CD8-positive, alpha-beta memory T cell (primary cell): ENCODE measurements at regions not wholly inside any gene's neighbourhood (a gene's known extent, or its start where the extent isn't known, plus 50 kb on each side); places are given as distances from the start of the nearest gene placed in this dataset.

Experiments
- CTCF ChIA-PET: fragments of 350-600 bp; sonication (Branson Sonifier 250); formaldehyde crosslinking; loops from one replicate; lab custom pipeline; 2021; ENCODE audit warnings: antibody characterized with exemption; lab: Charles Lee
- POLR2A ChIA-PET: fragments of 350-600 bp; sonication (Branson Sonifier 250); formaldehyde crosslinking; loops from one replicate; lab custom pipeline; 2021; ENCODE audit warnings: antibody characterized with exemption; lab: Charles Lee
- DNase-seq, 5 donors: peaks; one replicate each; pipeline versions ENCODE4 v3.0.0 to v3.0.0-alpha.2; 2020 to 2022; ENCODE audit warnings: mixed read lengths in 1 of 5
- H3K27ac ChIP-seq: one replicate; pipeline ENCODE4 v1.7.0; 2013; ENCODE audit warnings: low read depth, mild to moderate bottlenecking, low read length, moderate library complexity
- H3K27me3 ChIP-seq: 2 replicates; pipeline ENCODE4 v1.7.0; 2013; ENCODE audit warnings: low read length, mild to moderate bottlenecking; ENCODE audit not compliant: insufficient read depth, poor library complexity, severe bottlenecking
- H3K36me3 ChIP-seq: 2 replicates; pipeline ENCODE4 v1.7.0; 2013; ENCODE audit warnings: mild to moderate bottlenecking, low read length, moderate library complexity; ENCODE audit not compliant: insufficient read depth
- H3K4me1 ChIP-seq: 2 replicates; pipeline ENCODE4 v1.7.0; 2013; ENCODE audit warnings: mild to moderate bottlenecking, low read length, moderate library complexity; ENCODE audit not compliant: insufficient read depth
- H3K4me3 ChIP-seq: 2 replicates; pipeline ENCODE4 v1.7.0; 2013; ENCODE audit warnings: mild to moderate bottlenecking, low read length
- H3K9me3 ChIP-seq: 2 replicates; pipeline ENCODE4 v1.7.0; 2013; ENCODE audit warnings: mild to moderate bottlenecking, low read length
- H3K27ac Mint-ChIP-seq, 8 donors: one replicate each; pipeline ENCODE4 v1.8.0; 2020 to 2021; ENCODE audit warnings: mixed read lengths in 8 of 8, mild to moderate bottlenecking in 6 of 8, inconsistent platforms in 3 of 8, moderate library complexity in 3 of 8
- H3K27me3 Mint-ChIP-seq, 2 donors: one replicate each; pipeline ENCODE4 v1.8.0; 2020 to 2021; ENCODE audit warnings: mixed read lengths in 2 of 2, mild to moderate bottlenecking in 1 of 2, moderate library complexity in 1 of 2
- H3K36me3 Mint-ChIP-seq, 3 donors: one replicate each; pipeline ENCODE4 v1.8.0; 2020 to 2021; ENCODE audit warnings: mixed read lengths in 3 of 3, inconsistent platforms in 1 of 3, mild to moderate bottlenecking in 1 of 3
- H3K4me1 Mint-ChIP-seq, 3 donors: one replicate each; pipeline ENCODE4 v1.8.0; 2020 to 2021; ENCODE audit warnings: mixed read lengths in 3 of 3, inconsistent platforms in 1 of 3, mild to moderate bottlenecking in 1 of 3
- H3K4me3 Mint-ChIP-seq, 7 donors: one replicate each; pipeline ENCODE4 v1.8.0; 2020 to 2021; ENCODE audit warnings: mixed read lengths in 7 of 7, mild to moderate bottlenecking in 6 of 7, moderate library complexity in 4 of 7, inconsistent platforms in 2 of 7
- H3K9me3 Mint-ChIP-seq, 5 donors: one replicate each; pipeline ENCODE4 v1.8.0; 2020 to 2022; ENCODE audit warnings: mixed read lengths in 5 of 5, mild to moderate bottlenecking in 3 of 5, moderate library complexity in 2 of 5, inconsistent platforms in 1 of 5

DNA sequence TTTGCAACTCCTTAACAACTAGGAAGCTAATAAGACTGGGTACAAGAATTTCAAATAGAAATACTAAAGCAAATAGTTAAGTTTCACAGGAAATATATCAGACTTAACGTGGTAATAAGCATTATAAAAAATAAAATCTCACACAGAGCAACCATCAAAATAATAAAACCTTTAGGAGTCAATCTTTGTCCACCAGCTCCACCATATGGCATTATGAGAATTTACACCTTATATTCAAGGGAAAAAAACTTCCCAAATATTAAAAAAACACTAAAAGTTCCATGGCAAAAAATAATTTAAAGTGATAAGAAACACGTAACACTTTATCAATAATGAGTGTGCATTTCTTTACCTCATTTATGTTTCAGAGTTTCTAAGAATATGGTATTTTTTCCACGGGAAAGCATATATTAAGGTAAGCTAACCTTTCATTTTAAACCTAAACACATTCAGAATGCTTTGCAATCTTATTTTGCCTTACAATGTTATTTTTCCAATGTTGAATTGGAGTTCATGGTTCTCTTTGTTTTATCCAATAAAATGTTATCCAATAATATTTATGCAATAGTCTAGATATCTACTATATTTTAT is 423.2 kb upstream of the SGCG start:
- no peak overlapping the region for H3K27ac ChIP-seq
- CTCF ChIA-PET, result interaction anchor here (0.6 kb wide), 1 partner anchor 1266 kb away, joined by 3 read pairs; no protein-coding TSS in a partner anchor

DNA sequence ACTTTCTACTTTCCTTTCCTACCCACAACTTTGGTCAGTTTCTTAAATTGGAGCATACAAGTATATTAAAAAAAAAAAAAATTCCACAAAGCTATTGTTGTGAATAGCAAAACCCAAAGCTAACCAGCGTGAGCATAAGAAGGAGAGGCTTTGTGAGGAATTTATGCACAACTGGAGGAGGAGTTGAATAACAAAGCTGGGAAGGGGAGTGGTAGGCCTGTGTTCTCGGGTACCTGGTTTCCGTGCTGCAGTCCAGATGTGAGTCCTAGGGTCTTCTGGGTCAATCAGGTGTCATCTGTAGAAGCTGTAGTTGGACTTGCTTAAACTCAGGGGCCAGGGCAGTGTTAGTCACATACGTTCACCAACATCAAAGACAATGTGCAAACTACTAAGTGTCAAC is 422.5 kb upstream of the SGCG start:
- no peaks in the 10 kb centered on the region for H3K27me3 ChIP-seq
- ChIA-PET CTCF (interaction anchor here (0.6 kb wide), 1 partner anchor 1267 kb away, joined by 3 read pairs; no protein-coding TSS in a partner anchor), POLR2A (no interaction called here)
- peaks cover 0 to 4% (median 0%) of the 10 kb centered on the region in 3 donors for H3K36me3 Mint-ChIP-seq
- H3K4me1 Mint-ChIP-seq, result no peaks in the 10 kb centered on the region
- H3K9me3 ChIP-seq, result no peaks in the 10 kb centered on the region
- peaks cover 2 to 8% of the 10 kb centered on the region in 2 donors for H3K27me3 Mint-ChIP-seq
- no peaks in the 10 kb centered on the region for H3K4me1 ChIP-seq
- H3K27ac Mint-ChIP-seq, result no peak overlapping the region
- no peak overlapping the region for H3K4me3 Mint-ChIP-seq
- H3K9me3 Mint-ChIP-seq, result peaks cover 0 to 6% (median 4%) of the 10 kb centered on the region in 5 donors
- no peak overlapping the region for H3K4me3 ChIP-seq
- no peaks in the 10 kb centered on the region for H3K36me3 ChIP-seq
- no peak overlapping the region for H3K27ac ChIP-seq
- no peak for DNase-seq

More for the DNA sequence above, 423.2 kb upstream of the SGCG start:
- Histone ChIP-seq H3K9me3 (no peaks in the 10 kb centered on the region), H3K4me1 (no peaks in the 10 kb centered on the region), H3K36me3 (no peaks in the 10 kb centered on the region), H3K4me3 (no peak overlapping the region), H3K27me3 (no peaks in the 10 kb centered on the region)
- H3K9me3 Mint-ChIP-seq, result peaks cover 0 to 6% (median 4%) of the 10 kb centered on the region in 5 donors
- no peak for DNase-seq
- POLR2A ChIA-PET, result no interaction called here
- no peak overlapping the region for H3K4me3 Mint-ChIP-seq
- H3K36me3 Mint-ChIP-seq, result peaks cover 0 to 4% (median 0%) of the 10 kb centered on the region in 3 donors
- H3K4me1 Mint-ChIP-seq, result no peaks in the 10 kb centered on the region
- H3K27me3 Mint-ChIP-seq, result peaks cover 2 to 8% of the 10 kb centered on the region in 2 donors
- H3K27ac Mint-ChIP-seq, result no peak overlapping the region

DNA sequence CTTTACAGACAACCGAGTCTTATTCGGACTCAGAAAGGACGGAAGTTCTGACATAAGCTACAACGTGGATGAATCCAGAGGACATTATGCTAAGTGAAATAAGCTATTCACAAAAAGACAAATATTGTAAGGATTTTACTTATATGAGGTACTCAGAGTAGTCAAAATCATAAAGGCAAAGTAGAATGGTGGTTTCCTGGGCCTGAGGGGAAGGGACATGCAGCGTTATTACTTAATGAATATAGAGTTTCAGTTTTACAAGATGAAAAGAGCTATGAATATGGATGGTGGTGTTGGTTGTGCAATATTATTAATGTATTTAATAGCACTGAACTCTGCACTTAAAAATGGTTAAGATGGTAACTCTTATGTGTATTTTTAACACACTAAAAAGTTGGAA is 419.1 kb upstream of the SGCG start:
- no peak for DNase-seq
- Mint-ChIP-seq H3K4me1 (no peaks in the 10 kb centered on the region), H3K36me3 (no peaks in the 10 kb centered on the region), H3K27me3 (peaks cover 0 to 3% of the 10 kb centered on the region in 2 donors), H3K27ac (no peak overlapping the region), H3K9me3 (peaks cover 0 to 4% (median 0%) of the 10 kb centered on the region in 5 donors), H3K4me3 (no peak overlapping the region)
- Histone ChIP-seq H3K4me3 (no peak overlapping the region), H3K9me3 (no peaks in the 10 kb centered on the region), H3K36me3 (no peaks in the 10 kb centered on the region), H3K4me1 (no peaks in the 10 kb centered on the region), H3K27me3 (no peaks in the 10 kb centered on the region), H3K27ac (no peak overlapping the region)
- CTCF ChIA-PET, result no interaction called here
- POLR2A ChIA-PET, result no interaction called here

DNA sequence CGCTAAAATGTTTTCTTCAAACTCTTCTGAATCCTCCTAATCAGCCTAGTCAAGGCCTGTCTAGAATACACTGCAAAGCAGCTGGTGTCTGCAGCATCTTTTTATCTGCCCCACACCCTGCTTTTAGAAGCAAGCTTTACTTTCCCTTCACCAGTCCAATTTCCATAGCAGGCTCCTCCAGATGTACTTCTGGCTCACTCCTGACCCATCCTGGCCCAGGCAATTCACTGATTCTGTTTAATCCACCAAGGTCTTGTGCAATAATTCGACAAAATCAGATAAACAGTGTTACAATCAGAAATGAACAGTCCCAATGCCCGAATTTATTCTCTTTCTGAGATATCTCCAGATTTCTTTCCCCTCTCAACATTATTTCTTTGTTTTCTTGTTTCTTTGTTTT is 415.2 kb upstream of the SGCG start:
- Histone ChIP-seq H3K9me3 (no peaks in the 10 kb centered on the region), H3K27ac (no peak overlapping the region), H3K4me1 (no peaks in the 10 kb centered on the region), H3K27me3 (no peaks in the 10 kb centered on the region), H3K36me3 (no peaks in the 10 kb centered on the region), H3K4me3 (no peak overlapping the region)
- no peak for DNase-seq
- ChIA-PET CTCF (no interaction called here), POLR2A (no interaction called here)
- peaks cover 0 to 3% of the 10 kb centered on the region in 2 donors for H3K27me3 Mint-ChIP-seq
- no peak overlapping the region for H3K27ac Mint-ChIP-seq
- no peaks in the 10 kb centered on the region for H3K4me1 Mint-ChIP-seq
- H3K9me3 Mint-ChIP-seq, result peaks cover 0 to 4% (median 0%) of the 10 kb centered on the region in 5 donors
- no peaks in the 10 kb centered on the region for H3K36me3 Mint-ChIP-seq
- H3K4me3 Mint-ChIP-seq, result no peak overlapping the region

DNA sequence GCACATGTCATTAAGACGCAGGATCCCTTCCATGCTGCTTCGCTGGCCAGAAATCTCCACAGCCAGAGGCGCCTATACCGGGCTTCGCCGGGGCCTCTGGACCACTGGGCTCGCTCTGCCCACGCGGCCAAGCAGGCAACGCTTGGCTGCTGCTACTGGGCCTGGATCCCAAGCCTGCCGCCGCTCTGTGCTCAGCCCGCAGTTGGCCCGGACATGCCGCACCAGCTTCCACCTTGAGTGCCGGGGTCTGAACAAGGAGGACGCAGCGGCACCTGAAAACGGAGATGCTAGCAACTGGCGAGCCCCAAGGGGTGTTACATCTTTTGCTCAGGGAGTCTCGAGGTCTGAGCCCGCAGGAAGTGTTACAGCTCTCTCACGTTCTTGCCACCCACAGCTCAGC is 409.9 kb upstream of the SGCG start:
- H3K4me1 ChIP-seq, result no peaks in the 10 kb centered on the region
- H3K27me3 ChIP-seq, result no peaks in the 10 kb centered on the region
- H3K27ac ChIP-seq, result no peak overlapping the region
- no peaks in the 10 kb centered on the region for H3K9me3 ChIP-seq
- CTCF ChIA-PET, result no interaction called here
- peaks cover 2 to 3% of the 10 kb centered on the region in 2 donors for H3K27me3 Mint-ChIP-seq
- no peaks in the 10 kb centered on the region for H3K36me3 ChIP-seq
- DNase-seq, result no peak
- H3K4me3 Mint-ChIP-seq, result no peak overlapping the region
- no peaks in the 10 kb centered on the region for H3K9me3 Mint-ChIP-seq
- no peak overlapping the region for H3K4me3 ChIP-seq
- H3K27ac Mint-ChIP-seq, result no peak overlapping the region
- H3K4me1 Mint-ChIP-seq, result no peaks in the 10 kb centered on the region
- H3K36me3 Mint-ChIP-seq, result no peaks in the 10 kb centered on the region
- POLR2A ChIA-PET, result no interaction called here

DNA sequence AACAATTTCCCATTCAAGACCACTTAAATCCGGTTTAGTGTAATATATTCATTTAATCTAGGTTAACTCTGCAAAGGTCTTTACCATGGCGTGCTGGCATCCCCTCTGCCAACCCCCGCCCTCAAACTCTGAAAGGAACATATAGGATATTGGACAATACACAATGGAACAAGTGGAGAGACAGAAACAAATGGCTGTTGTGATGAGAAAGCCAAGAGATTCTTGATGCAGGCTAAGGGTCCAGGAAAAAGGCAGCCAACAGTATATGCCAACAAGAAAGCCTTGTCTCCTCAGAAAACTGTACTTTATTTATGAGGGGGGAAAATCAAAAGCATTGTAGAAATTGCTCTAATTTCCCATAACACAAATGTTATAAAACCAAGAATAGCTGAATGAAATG is 407.3 kb upstream of the SGCG start:
- H3K9me3 ChIP-seq, result no peaks in the 10 kb centered on the region
- H3K4me1 ChIP-seq, result no peaks in the 10 kb centered on the region
- no peak overlapping the region for H3K4me3 ChIP-seq
- CTCF ChIA-PET, result no interaction called here
- H3K27me3 ChIP-seq, result no peaks in the 10 kb centered on the region
- Mint-ChIP-seq H3K9me3 (no peaks in the 10 kb centered on the region), H3K27ac (no peak overlapping the region), H3K27me3 (peaks cover 2 to 3% of the 10 kb centered on the region in 2 donors), H3K4me1 (no peaks in the 10 kb centered on the region), H3K36me3 (no peaks in the 10 kb centered on the region), H3K4me3 (no peak overlapping the region)
- no peak for DNase-seq
- POLR2A ChIA-PET, result no interaction called here
- H3K27ac ChIP-seq, result no peak overlapping the region
- H3K36me3 ChIP-seq, result no peaks in the 10 kb centered on the region

DNA sequence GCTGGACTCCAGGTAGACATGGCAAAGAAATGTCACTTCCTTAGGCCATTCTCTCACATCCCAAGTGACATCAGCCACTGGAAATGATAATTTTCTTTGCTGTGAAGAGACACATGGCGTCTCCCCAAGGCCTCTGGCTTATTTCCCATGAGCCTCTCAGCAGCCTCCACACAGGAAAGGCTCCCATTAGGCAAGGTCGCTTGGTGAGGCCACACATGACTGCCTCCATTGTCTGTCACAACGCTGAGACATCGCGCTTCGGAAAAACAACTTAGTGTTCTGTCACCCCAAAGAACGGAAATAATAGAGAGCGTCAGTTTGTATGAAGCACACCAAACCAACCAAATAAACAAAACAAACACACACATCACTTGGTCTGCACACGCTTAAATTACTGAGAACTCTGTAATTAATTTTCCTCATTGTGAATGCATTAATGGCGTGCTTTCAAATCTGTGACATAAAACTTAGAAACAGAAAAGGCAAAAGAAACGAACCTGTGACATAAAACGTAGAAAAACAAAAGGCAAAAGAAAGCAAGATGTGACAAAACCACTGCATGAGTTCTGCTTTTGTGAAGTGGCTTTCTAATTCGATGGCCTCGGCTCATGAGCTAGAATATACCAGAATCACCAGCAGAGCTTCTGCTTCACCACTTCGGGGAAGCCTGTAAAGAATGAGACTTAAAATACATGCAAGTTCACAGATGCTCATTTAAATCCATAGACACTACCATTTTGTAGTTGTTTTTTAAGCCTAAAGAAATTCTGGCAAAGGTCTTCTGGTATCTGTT is 404.2 kb upstream of the SGCG start:
- Mint-ChIP-seq H3K4me1 (no peaks in the 10 kb centered on the region), H3K27me3 (peaks cover 2 to 3% of the 10 kb centered on the region in 2 donors), H3K27ac (no peak overlapping the region), H3K4me3 (no peak overlapping the region), H3K36me3 (no peaks in the 10 kb centered on the region), H3K9me3 (no peaks in the 10 kb centered on the region)
- no peaks in the 10 kb centered on the region for H3K4me1 ChIP-seq
- CTCF ChIA-PET, result no interaction called here
- H3K27ac ChIP-seq, result no peak overlapping the region
- H3K27me3 ChIP-seq, result no peaks in the 10 kb centered on the region
- H3K4me3 ChIP-seq, result no peak overlapping the region
- POLR2A ChIA-PET, result no interaction called here
- no peak for DNase-seq
- H3K36me3 ChIP-seq, result no peaks in the 10 kb centered on the region
- H3K9me3 ChIP-seq, result no peaks in the 10 kb centered on the region

DNA sequence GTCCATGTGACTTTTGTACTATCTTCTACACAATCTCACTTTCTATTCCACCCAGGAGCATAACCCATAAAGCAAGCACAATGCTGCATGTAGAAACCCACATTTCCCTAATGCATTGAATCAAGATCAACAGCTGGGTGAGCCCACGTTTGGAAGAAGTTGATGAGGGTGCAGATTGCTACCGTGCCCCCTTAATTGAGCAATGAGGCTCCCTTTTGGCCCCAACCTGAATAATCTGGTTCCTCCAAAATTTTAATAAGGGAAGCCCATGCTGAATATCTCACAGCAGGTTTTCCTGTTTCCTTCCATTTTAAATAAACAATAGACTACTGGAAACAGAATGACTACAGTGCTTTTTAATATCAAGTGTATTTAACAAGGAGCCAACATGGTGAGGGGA is 403.6 kb upstream of the SGCG start:
- Histone ChIP-seq H3K36me3 (no peaks in the 10 kb centered on the region), H3K4me1 (no peaks in the 10 kb centered on the region), H3K27me3 (no peaks in the 10 kb centered on the region), H3K4me3 (no peak overlapping the region), H3K9me3 (no peaks in the 10 kb centered on the region), H3K27ac (no peak overlapping the region)
- Mint-ChIP-seq H3K9me3 (no peaks in the 10 kb centered on the region), H3K27me3 (peaks cover 2 to 3% of the 10 kb centered on the region in 2 donors), H3K4me1 (no peaks in the 10 kb centered on the region), H3K4me3 (no peak overlapping the region), H3K36me3 (no peaks in the 10 kb centered on the region), H3K27ac (no peak overlapping the region)
- POLR2A ChIA-PET, result no interaction called here
- DNase-seq, result no peak
- CTCF ChIA-PET, result no interaction called here
